ENCODE measurements at regions not wholly inside any gene's neighbourhood (a gene's known extent, or its start where the extent isn't known, plus 50 kb on each side); places are given as distances from the start of the nearest gene placed in this dataset.

GRCh38 chr12:69096669-69097335 is 142.6 kb upstream of the CPSF6 start:
- H3K4me3 ChIP-seq: no peak overlapping the region
- H3K4me1 ChIP-seq: no peaks in the 10 kb centered on the region
- no peaks in the 10 kb centered on the region for H3K27me3 ChIP-seq
- no peaks in the 10 kb centered on the region for H3K36me3 ChIP-seq
- H3K9me3 ChIP-seq: no peaks in the 10 kb centered on the region
- H3K27ac ChIP-seq: no peak overlapping the region
- DNase-seq: no peak
- no peak for TF ChIP-seq POLR2A (IDR thresholded peaks at IDR 0.05)
- TF ChIP-seq, protein P1, sequence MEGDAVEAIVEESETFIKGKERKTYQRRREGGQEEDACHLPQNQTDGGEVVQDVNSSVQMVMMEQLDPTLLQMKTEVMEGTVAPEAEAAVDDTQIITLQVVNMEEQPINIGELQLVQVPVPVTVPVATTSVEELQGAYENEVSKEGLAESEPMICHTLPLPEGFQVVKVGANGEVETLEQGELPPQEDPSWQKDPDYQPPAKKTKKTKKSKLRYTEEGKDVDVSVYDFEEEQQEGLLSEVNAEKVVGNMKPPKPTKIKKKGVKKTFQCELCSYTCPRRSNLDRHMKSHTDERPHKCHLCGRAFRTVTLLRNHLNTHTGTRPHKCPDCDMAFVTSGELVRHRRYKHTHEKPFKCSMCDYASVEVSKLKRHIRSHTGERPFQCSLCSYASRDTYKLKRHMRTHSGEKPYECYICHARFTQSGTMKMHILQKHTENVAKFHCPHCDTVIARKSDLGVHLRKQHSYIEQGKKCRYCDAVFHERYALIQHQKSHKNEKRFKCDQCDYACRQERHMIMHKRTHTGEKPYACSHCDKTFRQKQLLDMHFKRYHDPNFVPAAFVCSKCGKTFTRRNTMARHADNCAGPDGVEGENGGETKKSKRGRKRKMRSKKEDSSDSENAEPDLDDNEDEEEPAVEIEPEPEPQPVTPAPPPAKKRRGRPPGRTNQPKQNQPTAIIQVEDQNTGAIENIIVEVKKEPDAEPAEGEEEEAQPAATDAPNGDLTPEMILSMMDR (IDR thresholded peaks at IDR 0.05): no peak

GRCh38 chr12:69097619-69098368 is 141.6 kb upstream of the CPSF6 start:
- DNase-seq: no peak
- no peaks in the 10 kb centered on the region for H3K27me3 ChIP-seq
- H3K27ac ChIP-seq: no peak overlapping the region
- TF ChIP-seq, protein P1 (IDR thresholded peaks at IDR 0.05): no peak
- no peak for TF ChIP-seq POLR2A (IDR thresholded peaks at IDR 0.05)
- H3K9me3 ChIP-seq: no peaks in the 10 kb centered on the region
- no peak overlapping the region for H3K4me3 ChIP-seq
- no peaks in the 10 kb centered on the region for H3K36me3 ChIP-seq
- H3K4me1 ChIP-seq: no peaks in the 10 kb centered on the region

DNA sequence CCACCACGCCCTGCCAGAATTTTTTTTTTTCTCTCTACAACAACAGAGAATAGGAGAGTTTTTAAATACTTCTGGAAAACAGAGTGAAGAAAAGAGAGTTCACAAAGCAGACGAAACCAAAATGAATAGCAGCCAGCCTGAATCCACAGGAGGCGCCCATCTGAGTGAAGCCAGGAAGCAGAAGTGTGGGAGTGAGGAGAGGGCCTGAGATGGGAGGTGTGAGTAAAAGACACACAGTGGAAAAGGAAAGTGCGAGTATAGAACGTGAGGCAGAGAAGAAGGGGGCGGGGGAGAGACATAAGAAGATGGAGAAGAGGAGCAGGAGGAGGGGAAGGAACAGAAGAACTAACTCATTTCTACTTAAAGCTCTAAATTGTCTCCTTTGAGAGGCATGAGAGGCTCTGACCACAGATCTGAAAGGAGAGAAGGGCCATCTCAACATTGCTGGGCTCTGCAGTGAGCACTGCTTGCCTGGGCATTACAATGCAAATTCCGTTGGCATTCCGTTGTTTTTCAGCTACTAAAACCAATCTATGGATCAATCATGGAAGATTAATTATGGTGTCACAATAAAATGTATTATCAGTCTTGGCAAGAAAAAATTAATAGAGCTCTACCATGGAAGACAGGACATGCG is 140.1 kb upstream of the CPSF6 start:
- no peak for DNase-seq
- no peaks in the 10 kb centered on the region for H3K27me3 ChIP-seq
- H3K4me1 ChIP-seq: no peaks in the 10 kb centered on the region
- H3K36me3 ChIP-seq: no peaks in the 10 kb centered on the region
- TF ChIP-seq, protein P1 (IDR thresholded peaks at IDR 0.05): no peak
- no peak for TF ChIP-seq POLR2A (IDR thresholded peaks at IDR 0.05)
- no peaks in the 10 kb centered on the region for H3K9me3 ChIP-seq
- H3K4me3 ChIP-seq: no peak overlapping the region
- H3K27ac ChIP-seq: no peak overlapping the region

DNA sequence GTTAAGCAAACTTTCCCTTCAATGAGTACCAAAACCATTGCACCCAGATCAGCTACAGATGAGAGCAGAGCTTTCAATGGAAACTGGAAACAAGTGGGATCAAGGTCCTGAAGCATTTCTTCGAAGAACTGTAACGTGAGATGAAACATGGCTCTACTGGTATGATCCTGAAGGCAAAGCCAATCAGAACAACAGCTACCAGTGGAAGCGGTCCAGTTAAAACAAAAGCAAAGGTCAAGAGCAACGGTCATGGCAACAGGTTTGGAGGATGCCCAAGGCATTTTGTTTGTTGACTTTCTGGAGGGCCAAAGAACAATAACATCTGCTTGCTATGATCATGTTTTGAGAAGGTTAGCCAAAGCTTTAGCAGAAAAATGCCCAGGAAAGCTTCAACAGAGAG is 137.9 kb upstream of the CPSF6 start:
- TF ChIP-seq, protein P1 (IDR thresholded peaks at IDR 0.05): no peak
- TF ChIP-seq POLR2A (IDR thresholded peaks at IDR 0.05): no peak
- Histone ChIP-seq H3K36me3 (no peaks in the 10 kb centered on the region), H3K4me1 (no peaks in the 10 kb centered on the region), H3K27me3 (no peaks in the 10 kb centered on the region), H3K9me3 (no peaks in the 10 kb centered on the region), H3K4me3 (no peak overlapping the region), H3K27ac (no peak overlapping the region)
- no peak for DNase-seq

GRCh38 chr12:69102856-69103255 is 136.5 kb upstream of the CPSF6 start:
- no peaks in the 10 kb centered on the region for H3K4me1 ChIP-seq
- no peaks in the 10 kb centered on the region for H3K9me3 ChIP-seq
- TF ChIP-seq POLR2A (IDR thresholded peaks at IDR 0.05): no peak
- TF ChIP-seq, protein P1 (IDR thresholded peaks at IDR 0.05): no peak
- no peak overlapping the region for H3K27ac ChIP-seq
- no peak overlapping the region for H3K4me3 ChIP-seq
- H3K36me3 ChIP-seq: no peaks in the 10 kb centered on the region
- H3K27me3 ChIP-seq: no peaks in the 10 kb centered on the region
- no peak for DNase-seq

Measured in Peyer's patch (tissue), 4 donors.